RWPE1 (cell line): ENCODE measurements at regions not wholly inside any gene's neighbourhood (a gene's known extent, or its start where the extent isn't known, plus 50 kb on each side); places are given as distances from the start of the nearest gene placed in this dataset.

Source experiments
- CTCF ChIA-PET: fragments of 350-600 bp; sonication (Branson Sonifier 250); formaldehyde crosslinking; extraction: SDS; loops from one replicate; lab custom pipeline; 2021; lab: Yijun Ruan, JAX
- POLR2A ChIA-PET: fragments of 400-600 bp; formaldehyde crosslinking; extraction: SDS; loops from one replicate; lab custom pipeline; 2020; ENCODE audit warnings: antibody characterized with exemption; ENCODE audit not compliant: low non-redundant PET; lab: Yijun Ruan, JAX
- DNase-seq: peaks from one replicate; pipeline ENCODE4 v3.0.0; 2012; ENCODE audit warnings: low spot score
- H3K27ac ChIP-seq: fragments of 450-650 bp; 2 replicates; pipeline ENCODE4 v1.5.1; 2017
- TF ChIP-seq, protein P1 (sequence below): fragments of 450-650 bp; conservative IDR thresholded peaks from 2 replicates; pipeline ENCODE4 v1.5.1; 2017; ENCODE audit warnings: low read depth, mild to moderate bottlenecking

DNA sequence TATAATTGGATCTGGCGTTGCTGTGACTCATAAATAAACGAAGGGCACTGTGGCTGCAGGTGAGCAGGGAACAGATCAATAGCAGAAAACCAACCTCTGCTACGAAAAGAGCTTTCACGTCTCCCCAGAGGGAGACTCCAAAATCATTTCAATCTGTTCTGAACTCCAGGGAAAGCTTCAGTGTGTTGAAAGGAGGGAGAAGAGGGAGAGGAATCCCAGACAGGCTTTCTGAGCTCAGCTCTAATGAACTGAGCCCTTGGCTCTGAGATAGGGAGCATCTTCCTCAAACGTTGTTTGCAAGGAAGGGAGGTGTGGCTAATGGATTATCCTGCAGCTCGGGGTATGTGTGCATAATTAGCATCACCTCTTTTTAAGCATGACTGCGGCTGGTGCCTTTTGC, 288.0 kb upstream of the IRX4 start:
- TF ChIP-seq, protein P1, sequence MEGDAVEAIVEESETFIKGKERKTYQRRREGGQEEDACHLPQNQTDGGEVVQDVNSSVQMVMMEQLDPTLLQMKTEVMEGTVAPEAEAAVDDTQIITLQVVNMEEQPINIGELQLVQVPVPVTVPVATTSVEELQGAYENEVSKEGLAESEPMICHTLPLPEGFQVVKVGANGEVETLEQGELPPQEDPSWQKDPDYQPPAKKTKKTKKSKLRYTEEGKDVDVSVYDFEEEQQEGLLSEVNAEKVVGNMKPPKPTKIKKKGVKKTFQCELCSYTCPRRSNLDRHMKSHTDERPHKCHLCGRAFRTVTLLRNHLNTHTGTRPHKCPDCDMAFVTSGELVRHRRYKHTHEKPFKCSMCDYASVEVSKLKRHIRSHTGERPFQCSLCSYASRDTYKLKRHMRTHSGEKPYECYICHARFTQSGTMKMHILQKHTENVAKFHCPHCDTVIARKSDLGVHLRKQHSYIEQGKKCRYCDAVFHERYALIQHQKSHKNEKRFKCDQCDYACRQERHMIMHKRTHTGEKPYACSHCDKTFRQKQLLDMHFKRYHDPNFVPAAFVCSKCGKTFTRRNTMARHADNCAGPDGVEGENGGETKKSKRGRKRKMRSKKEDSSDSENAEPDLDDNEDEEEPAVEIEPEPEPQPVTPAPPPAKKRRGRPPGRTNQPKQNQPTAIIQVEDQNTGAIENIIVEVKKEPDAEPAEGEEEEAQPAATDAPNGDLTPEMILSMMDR, result no peak
- CTCF ChIA-PET, result no interaction called here
- no peak for DNase-seq
- no peak overlapping the region for H3K27ac ChIP-seq
- POLR2A ChIA-PET, result no interaction called here

DNA sequence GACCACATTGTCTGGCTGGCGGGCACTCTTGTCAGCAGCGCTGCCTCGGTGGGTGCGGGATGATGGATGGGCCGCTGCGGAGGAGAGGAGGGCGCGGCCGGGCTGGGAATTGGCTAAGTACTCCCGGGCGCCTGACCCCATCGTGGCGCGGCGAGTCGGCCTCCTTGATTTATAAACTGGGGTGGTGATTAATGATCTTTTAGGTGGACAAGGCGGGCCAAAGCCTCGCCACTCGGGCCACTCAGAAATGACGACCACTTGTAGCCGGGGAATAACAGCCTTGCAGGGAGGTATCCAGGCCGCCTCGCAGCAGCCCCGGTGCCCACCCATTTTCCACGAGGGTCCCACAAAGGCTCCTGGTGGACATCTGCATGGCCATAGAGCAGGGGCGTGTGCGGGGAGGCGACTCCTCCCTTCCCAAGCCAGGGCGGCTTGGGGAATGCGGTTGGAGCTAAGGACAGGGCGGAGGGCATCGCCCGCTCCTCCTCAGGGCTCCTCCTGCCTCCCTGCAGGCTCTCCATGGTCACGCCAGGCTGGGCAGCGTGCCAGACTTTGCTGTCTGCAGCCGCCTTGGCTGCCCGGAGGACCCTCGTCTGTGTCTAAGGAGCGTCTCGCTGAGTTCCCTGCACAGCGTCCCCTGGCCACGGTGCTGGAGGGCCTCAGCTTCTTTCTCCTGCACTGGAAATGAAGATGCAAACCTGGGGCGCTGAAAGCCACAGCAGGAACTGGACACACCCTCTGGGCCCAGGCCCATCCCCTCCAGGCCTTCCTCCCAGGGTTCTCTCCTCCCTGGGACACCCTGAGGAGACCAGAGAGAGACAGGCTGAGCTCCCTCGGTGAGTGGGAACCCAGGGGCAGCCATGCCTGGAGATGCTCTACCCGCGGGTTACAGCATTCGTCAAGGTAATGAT, 287.4 kb upstream of the IRX4 start:
- CTCF ChIA-PET, result interaction anchor here (0.6 kb wide), 1 partner anchor 168 kb away, joined by 4 read pairs; no protein-coding TSS in a partner anchor
- no peak overlapping the region for H3K27ac ChIP-seq
- DNase-seq, result no peak
- POLR2A ChIA-PET, result no interaction called here
- TF ChIP-seq, protein P1, result no peak

DNA sequence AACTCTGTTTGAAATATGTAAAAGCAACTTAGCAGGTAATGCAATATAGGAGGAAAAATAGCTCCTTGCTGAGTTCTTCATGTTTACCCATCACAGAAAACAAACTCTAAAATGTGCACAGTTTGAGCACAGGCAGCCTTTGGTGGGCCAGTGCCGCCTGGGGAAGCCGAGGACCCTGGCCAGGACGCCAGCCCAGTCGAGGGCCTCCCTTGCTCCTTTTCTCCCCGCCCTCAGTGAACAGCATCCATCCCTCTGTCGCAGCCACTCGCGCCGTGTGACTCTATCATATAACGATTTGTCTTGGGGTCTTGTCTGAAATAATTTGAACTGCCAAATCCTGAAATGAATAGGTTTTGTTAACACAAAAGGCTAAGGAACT, 286.7 kb upstream of the IRX4 start:
- DNase-seq, result no peak
- TF ChIP-seq, protein P1, result no peak
- POLR2A ChIA-PET, result no interaction called here
- CTCF ChIA-PET, result no interaction called here
- H3K27ac ChIP-seq, result no peak overlapping the region

DNA sequence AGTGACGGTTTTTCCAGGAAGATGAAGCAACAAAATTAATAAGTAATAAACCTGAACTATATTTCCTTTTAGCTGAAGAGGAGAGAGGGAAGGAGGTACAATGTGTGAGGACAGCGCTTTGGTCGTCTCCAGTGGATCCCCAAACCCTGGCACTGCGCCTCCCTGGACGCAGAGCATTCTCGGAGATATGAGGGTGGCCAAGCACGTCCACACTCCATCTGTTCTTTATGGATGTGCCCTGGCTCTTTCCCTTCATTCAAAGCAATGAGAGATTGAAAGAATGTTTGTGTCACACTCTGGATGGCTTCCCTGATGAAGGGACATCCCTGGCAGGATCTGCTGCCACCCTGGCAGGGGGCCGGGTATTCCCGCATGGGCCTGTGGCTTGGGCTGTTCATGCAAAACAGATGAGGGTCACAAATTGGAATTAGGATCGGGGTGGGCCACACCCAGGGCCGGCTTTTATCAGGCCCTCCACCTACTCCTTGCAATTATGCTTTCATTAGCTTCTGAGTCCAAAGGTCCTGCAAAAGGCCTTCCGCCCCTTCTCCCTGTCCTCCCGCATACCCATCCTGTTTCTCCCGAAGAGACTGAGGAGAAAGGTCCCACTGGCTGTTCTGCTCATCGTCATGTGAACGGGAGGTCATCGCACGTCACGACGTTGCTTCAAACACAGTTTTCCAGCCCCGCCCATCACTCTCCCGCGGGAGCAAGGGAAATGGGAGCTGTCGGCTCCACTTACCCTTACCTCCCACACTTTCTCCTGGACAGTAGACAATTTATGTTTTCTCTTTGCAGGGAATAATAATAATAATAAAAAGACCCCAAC, 286.1 kb upstream of the IRX4 start:
- CTCF ChIA-PET, result no interaction called here
- H3K27ac ChIP-seq, result no peak overlapping the region
- no peak for DNase-seq
- POLR2A ChIA-PET, result no interaction called here
- TF ChIP-seq, protein P1, result no peak

DNA sequence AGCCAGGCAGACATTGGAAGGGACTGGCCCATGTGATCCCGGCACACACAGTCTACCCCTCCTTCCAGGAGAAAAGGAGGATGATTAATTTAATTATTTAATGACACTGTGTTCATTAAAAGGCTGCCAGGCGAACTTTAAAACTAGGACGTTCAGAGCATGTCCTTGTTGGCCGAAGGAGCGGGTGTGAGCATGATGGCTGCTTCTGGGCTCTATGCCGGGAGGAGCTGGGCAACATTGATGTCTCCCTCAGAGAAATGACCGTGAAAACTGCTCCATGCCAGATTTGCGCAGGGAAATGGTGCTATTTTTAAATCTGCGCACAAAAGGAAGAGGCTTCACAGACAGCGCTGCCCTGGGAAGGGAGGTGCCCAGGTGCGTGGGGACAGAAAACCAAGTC, 284.9 kb upstream of the IRX4 start:
- ChIA-PET POLR2A (no interaction called here), CTCF (no interaction called here)
- no peak for DNase-seq
- TF ChIP-seq, protein P1, result no peak
- H3K27ac ChIP-seq, result no peak overlapping the region

DNA sequence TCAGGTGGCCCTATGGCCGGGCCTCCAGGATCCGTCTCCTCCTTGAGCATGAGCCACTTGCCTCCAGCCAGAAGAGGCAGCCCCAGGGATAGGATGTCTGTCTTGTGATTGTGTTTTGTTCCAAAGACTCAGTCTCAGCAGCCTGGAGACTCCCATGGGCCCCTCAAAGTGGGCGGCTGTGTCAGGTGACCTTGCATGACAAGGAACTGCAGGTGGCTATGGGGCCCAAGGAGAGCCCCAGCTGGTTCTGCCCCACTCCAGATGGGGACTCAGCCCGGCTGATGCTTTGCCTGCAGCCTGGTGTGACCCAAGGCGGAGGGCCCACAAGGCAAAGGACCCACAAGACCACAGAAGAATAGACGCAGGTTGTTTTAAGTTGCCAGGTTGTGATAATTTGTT, 284.3 kb upstream of the IRX4 start:
- POLR2A ChIA-PET, result no interaction called here
- TF ChIP-seq, protein P1, result no peak
- no peak for DNase-seq
- no peak overlapping the region for H3K27ac ChIP-seq
- CTCF ChIA-PET, result no interaction called here
